GM04504 (cell line): ENCODE measurements at regions not wholly inside any gene's neighbourhood (a gene's known extent, or its start where the extent isn't known, plus 50 kb on each side); places are given as distances from the start of the nearest gene placed in this dataset.
"Not testable (repeated sequence)": the region's sequence is repeated elsewhere in the genome, so short reads cannot be mapped to it uniquely, and the experiment has no call there.

Experiments used
- DNase-seq: peaks from one replicate; pipeline ENCODE4 v3.0.0-alpha.2; 2012; ENCODE audit warnings: low read depth

DNA sequence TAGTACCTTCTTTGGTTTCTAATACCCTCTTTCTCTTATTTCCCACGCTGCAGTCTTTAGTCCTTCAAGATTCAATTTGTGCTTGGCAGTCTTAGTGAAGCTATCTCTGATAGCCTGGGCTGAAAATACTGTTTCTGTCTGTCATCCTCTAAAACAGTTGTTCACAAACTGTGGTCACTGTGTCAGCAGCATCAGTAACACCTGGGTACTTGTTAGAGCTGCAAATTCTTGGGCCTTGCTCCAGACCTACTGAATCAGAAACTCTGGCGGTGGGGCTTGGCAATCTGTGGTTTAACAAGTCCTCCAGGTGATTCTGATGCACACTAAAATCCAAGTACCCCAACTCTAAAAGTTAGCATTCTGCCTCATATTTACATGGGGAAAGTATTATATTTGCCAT is 217.5 kb upstream of the SEL1L start:
- DNase-seq = no peak

DNA sequence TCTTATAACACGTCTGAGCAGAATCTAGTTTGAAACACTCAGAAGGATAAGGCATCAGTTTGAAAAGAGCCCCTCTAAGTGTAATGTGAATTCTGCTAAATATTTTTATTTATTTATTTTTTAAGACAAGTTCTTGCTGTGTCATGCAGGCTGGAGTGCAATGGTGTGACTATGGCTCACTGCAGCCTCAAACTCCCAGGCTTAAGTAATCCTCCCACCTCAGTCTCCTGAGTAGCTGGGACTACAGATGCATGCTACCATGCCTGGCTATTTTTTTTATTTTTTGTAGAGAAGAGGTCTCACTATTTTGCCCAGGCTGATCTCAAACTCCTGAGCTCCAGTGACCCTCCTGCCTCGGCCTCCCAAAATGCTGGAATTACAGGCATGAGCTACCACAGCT is 225.9 kb upstream of the SEL1L start:
- no peak for DNase-seq

DNA sequence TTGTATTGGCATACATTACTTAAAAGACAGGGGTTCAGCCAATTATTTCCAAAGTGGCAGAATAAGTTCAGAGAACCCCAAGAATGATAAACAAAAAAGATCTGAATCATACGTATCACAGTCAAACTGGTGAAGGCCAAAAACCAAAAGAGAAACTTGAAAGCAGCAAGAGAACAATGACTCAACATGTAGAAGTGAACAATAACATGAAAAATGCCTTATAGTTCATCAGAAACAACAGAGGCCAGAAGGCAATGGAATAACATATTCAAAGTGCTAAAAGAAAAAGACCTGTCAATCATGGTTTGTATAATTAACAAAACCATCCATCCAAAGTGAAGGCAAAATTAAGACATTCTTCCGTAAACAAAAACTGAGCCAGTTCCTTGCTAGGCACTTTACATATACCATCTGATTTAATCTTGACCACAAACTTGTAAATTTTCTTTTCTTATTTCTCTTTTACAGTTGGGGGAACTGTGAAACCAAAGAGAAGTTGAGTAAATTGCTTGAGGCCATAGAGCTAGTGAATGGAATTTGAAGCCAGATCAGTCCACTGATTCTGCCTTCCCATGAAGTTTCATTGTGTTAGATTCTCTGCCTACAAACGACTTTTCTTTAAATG is 232.1 kb upstream of the SEL1L start:
- DNase-seq = no peak

DNA sequence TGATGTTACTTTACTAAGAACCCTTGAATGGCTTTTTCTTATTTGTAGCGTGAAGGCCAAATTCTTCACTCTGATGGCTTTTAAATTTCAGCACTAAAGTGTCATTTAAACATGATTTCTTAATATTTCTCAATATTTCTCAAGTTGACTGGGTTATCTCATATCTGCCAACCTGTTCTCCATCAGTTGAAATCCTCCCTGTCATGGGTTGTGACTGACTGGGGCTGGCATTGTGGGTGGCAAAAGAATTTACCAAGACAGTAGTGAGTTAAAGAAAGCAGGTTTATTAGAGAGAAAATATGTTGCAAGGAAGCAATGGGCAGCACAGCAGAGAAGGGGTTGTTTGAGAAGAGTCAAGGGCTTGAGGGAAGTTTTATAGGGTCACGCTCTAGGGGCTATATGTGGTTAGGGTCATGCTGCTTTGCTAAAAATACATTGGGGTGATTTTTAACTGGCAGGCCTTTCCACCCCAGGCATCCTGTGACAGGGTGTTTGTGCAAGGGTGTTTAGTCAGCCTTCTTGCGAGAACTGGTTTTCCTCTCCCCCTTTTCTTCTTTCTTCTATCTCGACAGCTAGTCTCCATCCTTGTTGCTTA is 232.8 kb upstream of the SEL1L start:
- DNase-seq = no peak

DNA sequence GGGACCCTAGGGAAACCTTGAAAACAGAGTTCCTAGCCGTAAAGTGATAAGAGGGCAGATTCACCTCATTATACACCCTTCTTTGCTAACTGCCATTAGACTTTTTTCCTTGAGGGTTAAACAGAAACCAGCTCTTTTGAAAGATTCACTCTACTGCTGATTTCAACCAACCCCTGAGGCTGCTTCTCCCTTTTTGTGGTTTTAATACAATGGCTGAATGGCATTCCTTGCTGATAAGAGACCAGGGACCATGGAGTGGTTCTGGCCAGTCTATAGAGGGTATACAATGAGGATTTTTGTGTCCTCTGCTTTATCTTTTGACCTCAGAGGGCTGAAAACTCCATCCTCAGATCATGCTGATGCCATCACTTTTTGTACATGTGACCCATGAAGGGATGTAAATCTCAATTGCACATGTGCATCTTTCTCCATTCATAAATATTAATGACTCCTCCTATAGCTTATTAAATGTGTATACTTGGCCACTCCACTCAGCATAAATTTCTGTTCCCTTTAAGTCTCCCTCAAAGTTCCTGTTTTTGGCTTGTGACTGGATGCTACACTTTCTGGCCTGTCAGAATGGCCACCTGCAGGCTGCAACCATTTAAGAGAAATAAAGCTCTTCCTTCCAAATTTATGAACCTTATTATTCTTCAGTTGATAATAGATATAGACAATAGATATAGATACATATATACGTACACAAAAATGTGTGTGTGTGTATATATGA is 233.8 kb upstream of the SEL1L start:
- no peak for DNase-seq

DNA sequence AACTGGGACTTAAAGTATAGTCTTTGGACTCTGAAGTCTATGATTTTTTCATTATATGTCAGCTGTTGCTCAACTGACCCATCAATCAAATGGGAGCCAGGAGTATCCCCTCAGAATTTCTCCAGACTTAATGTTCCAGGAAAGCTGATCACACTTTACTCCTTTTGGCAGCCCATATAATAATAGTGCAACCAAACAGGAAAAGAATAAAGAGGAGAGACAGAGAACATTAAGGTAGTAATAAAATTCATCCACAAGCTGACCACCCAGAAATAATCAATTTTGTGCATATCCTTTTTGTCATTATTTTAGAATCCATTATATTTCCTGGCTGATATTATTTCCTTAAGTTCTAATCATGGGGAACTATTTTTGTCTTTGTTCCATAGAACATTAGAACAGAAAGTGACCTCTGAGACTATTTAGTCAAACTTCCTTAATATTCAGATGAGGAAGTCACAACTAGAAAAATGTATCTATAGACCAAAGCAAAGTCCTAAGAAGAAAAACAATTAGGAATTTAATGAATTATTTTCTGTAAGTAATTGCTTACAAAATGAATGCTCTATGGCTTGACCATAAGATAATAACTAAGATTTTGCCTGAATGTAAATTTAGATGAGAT is 238.1 kb upstream of the SEL1L start:
- no peak for DNase-seq

DNA sequence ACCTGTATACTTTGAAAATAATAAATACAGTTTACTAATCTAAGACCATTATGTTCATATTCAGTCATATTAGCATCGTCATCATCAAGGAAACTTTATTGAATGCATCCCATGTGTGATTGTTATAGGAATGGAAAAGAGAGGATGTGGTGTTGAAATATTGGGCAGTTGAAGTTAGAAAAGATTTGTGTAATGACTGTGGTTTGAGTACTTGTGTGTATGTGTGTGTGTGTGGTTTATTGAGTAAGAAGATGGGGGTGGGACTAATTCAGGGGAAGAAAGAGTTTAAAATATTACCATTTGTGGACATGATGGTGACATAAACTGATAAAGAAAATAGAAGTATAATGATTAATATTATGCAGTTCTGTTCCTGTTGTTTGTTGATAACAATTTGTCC is 238.7 kb upstream of the SEL1L start:
- no peak for DNase-seq

DNA sequence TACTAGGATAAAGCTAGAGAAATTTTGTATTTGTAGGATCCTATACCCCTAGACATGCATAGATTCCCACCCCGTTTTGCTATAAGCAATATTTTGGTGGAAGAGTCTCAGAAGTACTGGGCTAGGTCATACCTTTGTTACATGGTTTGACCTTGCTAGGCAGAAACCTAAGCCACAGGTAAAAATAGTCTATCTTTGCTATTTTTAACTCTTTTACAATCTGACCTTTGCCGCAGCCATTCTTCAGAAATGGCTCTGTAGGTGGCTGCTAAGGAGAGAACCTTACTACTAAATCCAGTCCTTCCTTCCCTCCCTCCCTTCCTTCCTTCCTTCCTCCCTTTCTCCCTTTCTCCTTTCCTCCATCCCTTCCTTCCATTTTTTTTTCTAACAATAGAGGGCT is 242.9 kb upstream of the SEL1L start:
- no peak for DNase-seq

DNA sequence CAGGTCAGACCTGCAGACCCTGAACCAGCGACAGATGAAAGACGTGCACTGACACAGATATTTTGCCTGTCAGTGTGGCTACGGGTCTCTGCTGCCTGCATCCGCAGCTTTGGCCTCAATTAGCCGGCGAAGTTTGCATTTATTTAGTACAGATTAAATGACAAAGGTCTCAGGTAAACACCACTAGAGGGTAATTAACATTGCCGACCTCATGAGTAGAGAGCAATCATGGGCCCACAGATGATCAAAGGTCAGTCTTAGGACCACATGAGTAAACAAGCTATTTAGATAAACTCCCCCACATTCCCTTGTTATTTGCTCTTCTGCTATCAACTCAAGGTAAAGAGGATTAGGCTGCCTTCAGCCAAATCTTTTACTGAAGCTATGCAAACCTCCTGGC is 248.1 kb upstream of the SEL1L start:
- not testable (repeated sequence) for DNase-seq

DNA sequence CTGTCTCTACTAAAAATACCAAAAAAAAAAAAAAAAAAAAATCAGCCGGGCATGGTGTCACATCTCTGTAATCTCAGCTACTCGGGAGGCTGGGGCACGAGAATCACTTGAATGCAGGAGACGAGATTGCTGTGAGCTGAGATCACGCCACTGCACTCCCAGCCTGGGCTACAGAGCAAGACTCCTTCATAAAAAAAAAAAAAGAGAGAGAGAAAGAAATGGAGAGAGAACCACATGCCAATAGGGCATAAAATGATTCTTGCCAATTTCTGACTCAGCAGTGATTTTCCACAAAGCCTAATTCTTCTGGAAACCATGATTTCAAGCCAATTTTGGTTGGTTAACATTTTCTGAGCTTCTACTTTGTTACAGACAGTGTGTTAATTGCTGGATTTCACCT is 250.4 kb upstream of the SEL1L start:
- DNase-seq = no peak

DNA sequence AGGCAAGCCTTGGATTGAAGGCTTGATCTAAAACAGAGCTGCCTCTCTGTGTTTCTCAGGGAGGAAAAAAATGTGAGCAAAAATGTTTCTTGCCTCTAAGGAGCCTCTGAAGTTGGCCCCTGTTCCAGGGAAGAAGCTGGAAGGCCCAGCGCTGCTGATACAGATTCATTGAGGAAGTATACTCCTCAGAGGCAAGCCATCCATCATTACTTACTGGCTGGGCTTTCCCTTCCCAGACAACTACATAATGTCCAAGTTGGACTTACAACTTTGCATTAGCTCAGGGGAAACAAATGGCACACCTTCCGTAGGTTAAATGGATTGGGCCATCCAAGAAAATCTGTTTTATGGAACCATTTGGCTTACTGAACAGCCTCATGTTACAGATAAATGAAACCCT is 263.7 kb upstream of the SEL1L start:
- DNase-seq = no peak

DNA sequence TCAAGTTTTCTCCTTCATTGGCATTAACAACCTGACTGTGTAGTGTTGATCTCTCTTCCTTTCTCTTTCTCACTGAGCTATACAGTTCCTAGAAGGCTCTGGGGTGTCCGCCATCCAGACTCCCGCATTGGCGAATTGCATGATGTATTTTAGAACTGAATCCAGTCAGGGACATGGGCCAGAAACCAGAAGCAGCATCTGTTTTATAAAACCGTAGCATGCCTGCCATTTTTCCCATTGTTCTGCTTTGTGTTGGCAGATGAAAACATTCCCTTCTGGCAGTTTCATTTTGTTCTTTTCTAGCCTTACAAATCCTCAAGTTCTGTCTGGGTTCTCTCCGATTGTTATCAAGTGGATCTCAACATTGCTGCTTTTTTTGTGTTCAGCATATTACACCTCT is 268.3 kb upstream of the SEL1L start:
- DNase-seq = no peak

DNA sequence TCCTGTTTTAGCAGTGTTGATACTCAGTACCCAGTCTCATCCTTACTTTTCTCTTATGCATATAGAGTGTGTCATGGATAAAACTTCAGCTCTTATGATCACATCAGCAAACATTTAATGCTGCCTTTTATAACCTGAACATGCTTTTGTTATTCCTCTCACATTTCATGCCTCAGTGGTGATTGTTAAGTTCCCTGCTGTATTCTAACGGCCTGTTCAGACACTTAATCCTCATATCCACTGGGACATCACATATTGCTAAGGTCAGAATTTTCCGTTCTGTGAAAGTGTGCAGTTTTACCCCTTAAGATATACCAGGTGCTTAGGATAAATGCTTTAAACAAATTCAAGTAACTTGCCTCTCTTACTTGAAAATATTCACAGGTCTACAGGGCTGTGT is 268.7 kb upstream of the SEL1L start:
- DNase-seq = no peak

DNA sequence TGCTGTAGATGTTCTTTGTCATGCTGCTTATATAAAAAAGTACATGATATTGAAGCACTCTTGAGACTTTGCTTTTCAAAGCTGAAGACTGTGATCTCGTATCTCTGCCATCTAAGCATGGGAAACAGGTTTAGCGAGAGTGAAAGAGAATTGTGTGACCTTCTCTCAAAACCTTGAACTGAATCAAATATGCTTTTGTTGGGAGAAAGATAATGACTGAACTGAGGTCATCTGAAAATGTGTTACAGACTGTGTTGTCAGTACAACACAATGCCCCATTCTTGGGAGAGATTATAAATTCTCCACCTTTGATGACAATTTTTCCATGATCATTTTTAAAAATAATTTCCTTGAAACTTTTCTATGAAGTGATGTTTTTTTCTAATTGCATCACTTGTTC is 272.1 kb upstream of the SEL1L start:
- DNase-seq = no peak

DNA sequence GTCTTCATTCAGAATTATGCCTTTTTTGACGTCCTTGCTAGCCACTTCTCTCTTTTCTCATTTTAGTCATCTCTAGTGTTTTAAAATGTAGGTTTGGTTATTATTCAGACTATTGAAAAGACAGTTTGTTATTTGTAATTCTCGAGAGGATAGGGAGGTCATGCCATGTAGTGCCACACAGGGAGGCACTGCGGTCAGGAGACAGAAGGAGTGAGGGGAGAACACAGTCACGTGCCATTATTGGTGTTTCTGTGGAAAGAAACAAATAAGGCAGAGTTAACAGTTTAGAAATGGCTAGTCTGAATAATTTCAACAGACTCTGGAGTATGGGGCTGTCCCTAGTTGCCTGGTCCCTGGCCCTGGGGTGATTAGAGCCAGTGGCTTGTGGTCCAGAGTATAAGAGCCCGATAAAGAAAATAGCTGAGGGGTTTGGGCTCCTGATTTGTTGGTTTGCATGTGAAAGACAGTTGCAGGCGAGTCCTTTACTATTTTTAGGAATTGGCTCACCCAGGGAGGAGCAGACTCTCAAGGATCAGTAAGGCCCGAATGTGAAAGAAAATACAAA is 278.1 kb upstream of the SEL1L start:
- DNase-seq = no peak

DNA sequence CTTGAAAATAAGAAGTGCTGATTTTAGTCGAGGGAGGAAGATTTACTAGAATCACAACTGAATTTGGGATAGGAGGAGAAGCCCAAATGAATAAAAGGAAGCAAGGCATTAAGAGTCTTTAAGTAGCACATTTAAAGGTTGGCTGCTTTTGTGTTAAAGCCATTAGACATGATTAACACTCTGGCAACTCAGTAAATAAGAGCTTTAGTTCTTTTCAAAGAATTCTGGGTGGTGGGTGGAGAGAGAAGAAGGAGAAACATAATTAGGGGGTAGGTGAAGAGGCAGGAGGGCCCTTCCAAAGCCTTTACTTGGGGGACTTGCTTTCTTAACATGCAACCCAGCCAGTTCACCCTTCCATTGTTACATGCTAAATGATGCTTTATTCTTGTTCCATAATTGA is 284.6 kb upstream of the SEL1L start:
- DNase-seq = no peak

DNA sequence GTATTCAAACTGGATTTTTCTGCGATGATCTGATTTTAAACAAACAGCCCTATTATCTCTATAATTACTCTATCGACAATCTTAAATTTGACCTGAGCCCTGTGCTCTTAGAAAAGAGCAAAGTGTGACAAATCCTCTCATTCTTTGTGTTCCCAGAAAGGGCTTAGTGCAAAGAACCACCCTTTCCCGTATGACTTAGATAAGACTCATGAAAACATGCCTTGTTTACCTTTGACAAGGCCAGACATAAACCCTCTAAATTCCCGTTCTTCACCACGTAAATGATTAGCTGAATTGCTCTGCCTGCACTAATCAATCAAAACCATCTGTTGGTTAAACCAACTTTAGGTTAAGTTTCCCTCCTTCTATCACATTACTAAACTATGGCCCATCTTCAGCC is 285.7 kb upstream of the SEL1L start:
- DNase-seq = no peak

DNA sequence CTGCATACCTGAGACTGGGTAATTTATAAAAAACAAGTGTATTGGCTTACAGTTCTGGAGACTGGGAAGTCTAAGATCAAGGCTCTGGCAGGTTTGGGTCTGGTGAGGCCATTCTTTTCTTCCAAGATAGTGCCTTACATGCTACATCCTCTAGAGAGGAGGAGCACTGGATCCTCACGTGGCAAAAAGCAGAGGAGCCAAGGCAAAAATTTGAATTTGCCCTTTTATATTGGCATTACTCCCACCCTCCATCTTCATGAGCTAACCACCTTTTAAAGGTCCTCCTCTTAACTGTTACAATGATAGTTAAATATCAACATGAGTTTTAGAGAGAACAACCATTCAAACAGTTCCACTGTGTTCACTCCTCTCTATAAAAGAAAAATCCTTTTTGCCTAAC is 286.3 kb upstream of the SEL1L start:
- no peak for DNase-seq

DNA sequence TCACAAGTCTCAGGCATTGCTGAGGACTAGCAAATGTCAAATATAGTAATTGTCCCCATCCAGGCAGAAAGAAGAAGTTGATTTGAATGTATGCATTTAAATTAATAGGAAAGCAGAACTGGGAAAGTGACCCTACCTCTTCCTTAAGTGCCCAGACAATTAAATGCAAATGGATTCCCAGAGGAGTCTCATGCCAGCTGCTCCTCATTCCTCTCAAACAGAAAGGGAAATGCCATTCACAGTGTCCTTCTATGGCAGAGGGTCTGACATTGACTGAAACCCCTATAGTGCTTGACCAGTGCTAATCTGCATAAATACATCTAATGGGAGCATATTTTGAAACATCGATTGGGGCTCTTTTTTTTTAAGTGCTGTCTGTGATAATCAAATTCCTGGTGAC is 292.4 kb upstream of the SEL1L start:
- no peak for DNase-seq

DNA sequence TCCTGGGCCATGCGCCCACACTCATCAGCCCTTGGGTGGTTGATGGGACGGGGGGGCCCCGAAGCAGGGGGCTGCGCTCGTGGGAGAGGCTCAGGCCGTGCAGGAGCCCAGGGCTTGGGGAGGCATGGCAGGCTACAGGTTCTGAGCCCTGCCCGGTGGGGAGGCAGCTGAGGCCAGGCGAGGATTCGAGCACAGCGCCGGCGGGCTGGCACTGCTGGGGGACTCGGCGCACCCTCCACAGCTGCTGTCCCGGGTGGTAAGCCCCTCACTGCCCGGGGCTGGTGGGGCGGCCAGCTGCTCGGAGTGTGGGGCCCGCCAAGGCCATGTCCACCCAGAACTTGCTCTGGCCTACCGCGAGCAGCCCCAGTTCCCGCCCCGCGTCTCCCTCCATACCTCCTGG is 295.8 kb upstream of the SEL1L start:
- no peak for DNase-seq

DNA sequence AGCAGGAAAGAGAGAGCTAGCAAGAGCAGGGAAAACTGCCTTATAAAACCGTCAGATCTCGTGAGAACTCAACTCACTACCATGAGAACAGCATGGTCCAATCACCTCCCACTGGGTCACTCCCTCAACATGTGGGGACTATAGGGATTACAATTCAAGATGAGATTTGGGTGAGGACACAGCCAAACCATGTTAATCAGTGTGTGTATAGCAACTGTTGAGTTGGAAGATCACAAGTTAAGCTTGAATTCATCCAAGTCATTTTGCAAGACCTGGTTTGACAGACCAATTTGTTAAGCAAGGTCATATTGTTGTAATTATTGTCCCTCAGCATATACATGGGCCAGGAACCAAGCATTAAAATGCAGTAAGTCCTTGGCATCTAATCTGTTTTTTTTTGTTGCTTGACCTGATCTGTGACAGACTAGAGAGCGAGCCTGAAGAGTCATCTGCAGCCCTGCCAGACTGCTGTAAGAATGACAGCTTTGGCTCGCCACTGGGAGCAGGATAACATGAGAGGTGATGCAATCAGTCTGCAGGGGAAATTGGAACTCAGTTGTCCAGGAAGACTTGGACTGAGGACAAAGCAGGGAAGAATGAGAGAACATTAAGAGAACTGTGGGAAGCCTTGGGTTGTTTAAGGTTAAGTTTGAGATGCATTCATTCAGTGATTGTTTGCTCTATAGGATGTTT is 297.6 kb upstream of the SEL1L start:
- no peak for DNase-seq

DNA sequence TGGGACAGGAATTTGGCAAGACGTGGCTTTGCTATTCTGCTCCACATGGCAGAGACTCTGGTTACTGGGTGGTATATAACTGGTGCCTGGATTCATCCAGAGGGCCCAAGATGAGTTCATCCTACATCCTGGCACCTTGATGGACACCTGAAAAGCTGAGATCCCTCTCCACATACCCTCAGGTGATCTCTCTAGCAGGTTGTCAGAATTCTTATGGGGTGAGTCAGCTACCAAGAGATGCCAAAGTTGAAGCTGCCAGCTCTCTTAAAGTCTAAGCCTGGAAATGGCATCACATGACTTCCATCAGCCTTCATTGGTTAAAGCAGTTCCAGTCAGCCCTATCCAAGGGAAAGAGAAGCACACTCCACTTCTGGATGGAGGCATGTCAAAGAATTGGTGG is 300.7 kb upstream of the SEL1L start:
- DNase-seq = no peak
